BJ (cell line): ENCODE measurements at regions not wholly inside any gene's neighbourhood (a gene's known extent, or its start where the extent isn't known, plus 50 kb on each side); places are given as distances from the start of the nearest gene placed in this dataset.

ENCODE experiments used
- CTCF ChIA-PET: fragments of 350-600 bp; formaldehyde crosslinking; extraction: SDS; loops from one replicate; lab custom pipeline; 2021; ENCODE audit warnings: antibody characterized with exemption, inconsistent platforms; lab: Yijun Ruan, JAX
- POLR2A ChIA-PET: fragments of 300-600 bp; sonication (Branson Sonifier 250); formaldehyde crosslinking; extraction: SDS; loops from one replicate; lab custom pipeline; 2021; ENCODE audit warnings: antibody characterized with exemption; lab: Charles Lee
- DNase-seq: peaks from one replicate; pipeline ENCODE4 v3.0.0-alpha.2; 2011; ENCODE audit warnings: low read depth
- H3K27me3 ChIP-seq: 2 replicates; pipeline ENCODE4 v1.6.0; 2011; ENCODE audit warnings: low read length; ENCODE audit not compliant: control insufficient read depth, insufficient read depth
- H3K36me3 ChIP-seq: 2 replicates; pipeline ENCODE4 v1.5.1; 2011; ENCODE audit warnings: low read length; ENCODE audit not compliant: control insufficient read depth, insufficient read depth
- H3K4me3 ChIP-seq: 2 replicates; pipeline ENCODE4 v1.5.1; 2011; ENCODE audit warnings: low read depth, mild to moderate bottlenecking, control low read depth, low read length
- TF ChIP-seq, protein P1 (sequence below): IDR thresholded peaks from 2 replicates; pipeline ENCODE4 v1.5.1; 2011; ENCODE audit warnings: low read depth, mild to moderate bottlenecking, control low read depth, inconsistent platforms, low read length, moderate library complexity; ENCODE audit not compliant: insufficient read depth

DNA sequence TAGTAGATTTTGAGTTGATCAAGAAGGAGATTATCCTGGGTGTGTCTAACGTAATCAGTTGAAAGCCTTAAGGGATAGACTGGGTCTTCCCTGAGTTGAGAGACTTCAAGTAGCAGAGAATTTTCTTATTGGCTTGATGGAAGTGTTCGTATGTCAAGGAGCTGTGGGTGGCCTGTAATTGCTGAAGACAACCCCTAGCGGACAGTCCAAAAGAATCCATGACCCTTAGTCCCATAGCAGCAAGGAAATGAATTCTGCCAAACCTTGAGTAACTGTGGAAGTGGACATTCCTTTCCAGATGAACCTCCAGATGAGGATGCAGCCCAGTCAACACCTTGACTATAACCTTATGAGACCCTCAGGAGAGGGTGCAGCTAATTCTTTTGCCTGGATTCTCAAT, 786.3 kb downstream of the SOCS6 start:
- no peaks in the 10 kb centered on the region for H3K36me3 ChIP-seq
- H3K4me3 ChIP-seq, result no peak overlapping the region
- ChIA-PET POLR2A (no interaction called here), CTCF (interaction anchor here (0.6 kb wide), 1 partner anchor 32 kb away, joined by 3 read pairs; no protein-coding TSS in a partner anchor)
- no peak for DNase-seq
- TF ChIP-seq, protein P1, sequence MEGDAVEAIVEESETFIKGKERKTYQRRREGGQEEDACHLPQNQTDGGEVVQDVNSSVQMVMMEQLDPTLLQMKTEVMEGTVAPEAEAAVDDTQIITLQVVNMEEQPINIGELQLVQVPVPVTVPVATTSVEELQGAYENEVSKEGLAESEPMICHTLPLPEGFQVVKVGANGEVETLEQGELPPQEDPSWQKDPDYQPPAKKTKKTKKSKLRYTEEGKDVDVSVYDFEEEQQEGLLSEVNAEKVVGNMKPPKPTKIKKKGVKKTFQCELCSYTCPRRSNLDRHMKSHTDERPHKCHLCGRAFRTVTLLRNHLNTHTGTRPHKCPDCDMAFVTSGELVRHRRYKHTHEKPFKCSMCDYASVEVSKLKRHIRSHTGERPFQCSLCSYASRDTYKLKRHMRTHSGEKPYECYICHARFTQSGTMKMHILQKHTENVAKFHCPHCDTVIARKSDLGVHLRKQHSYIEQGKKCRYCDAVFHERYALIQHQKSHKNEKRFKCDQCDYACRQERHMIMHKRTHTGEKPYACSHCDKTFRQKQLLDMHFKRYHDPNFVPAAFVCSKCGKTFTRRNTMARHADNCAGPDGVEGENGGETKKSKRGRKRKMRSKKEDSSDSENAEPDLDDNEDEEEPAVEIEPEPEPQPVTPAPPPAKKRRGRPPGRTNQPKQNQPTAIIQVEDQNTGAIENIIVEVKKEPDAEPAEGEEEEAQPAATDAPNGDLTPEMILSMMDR, result no peak
- no peaks in the 10 kb centered on the region for H3K27me3 ChIP-seq

DNA sequence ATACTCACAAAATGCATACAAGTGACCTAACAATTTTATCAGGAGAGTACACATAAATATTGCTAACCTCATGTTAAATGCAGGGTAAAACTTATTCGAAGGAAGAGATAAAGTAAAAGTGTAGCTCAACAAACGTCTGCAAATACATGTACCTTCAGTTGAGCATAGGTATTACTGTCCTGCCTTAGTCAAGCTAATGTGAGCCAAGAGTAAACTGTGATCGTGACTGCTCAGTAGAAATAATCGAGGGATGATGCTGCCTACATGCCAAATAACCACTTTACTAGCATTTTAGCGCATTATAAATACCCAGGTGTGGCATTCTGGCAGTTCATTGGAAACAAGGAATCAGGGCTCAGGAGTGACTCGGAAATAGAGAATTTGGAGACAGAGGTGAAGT, 779.5 kb downstream of the SOCS6 start:
- POLR2A ChIA-PET, result no interaction called here
- no peak for DNase-seq
- CTCF ChIA-PET, result interaction anchor here (0.8 kb wide), 1 partner anchor 1798 kb away, joined by 3 read pairs; no protein-coding TSS in a partner anchor
- no peaks in the 10 kb centered on the region for H3K27me3 ChIP-seq
- TF ChIP-seq, protein P1, result no peak
- H3K36me3 ChIP-seq, result no peaks in the 10 kb centered on the region
- H3K4me3 ChIP-seq, result no peak overlapping the region

DNA sequence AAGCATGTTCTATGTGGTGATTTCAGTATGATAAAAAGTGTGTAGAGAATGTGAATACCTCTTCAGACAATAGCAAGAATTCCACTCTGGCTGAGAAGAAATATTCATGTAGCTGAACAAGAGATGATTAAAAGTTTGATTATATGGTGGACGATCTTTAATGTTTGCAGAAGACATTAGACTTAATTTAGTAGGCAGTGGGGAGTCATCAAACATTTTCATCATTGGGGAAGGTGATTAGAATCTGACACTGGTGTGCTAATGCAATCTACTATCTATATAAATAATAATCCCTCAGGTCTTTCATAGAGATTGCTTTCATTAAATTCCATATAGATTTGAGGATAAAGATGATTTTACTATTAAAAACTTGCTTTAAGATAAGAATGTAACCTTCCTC, 761.0 kb downstream of the SOCS6 start:
- no peak for DNase-seq
- H3K27me3 ChIP-seq, result no peaks in the 10 kb centered on the region
- CTCF ChIA-PET, result no interaction called here
- H3K4me3 ChIP-seq, result no peak overlapping the region
- TF ChIP-seq, protein P1, result no peak
- POLR2A ChIA-PET, result no interaction called here
- no peaks in the 10 kb centered on the region for H3K36me3 ChIP-seq

DNA sequence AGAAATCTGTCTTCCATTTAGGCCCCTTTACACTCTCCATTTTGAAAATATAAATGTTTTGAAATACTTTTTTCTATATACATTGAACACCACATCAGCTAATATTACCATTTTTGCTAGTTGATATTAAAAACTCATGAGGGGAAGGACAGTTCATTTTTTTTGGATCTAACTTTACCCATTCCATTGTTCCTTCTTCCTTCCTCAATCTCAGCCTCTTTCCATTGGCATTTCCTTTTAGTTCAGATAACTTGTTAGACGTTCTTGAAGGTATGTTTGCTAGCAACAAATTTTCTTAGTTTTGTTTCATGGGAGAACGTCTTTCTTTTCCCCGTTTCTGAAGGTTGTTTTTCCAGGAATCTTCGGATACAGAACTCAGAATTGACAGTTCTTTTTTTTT, 759.0 kb downstream of the SOCS6 start:
- CTCF ChIA-PET, result no interaction called here
- H3K4me3 ChIP-seq, result no peak overlapping the region

DNA sequence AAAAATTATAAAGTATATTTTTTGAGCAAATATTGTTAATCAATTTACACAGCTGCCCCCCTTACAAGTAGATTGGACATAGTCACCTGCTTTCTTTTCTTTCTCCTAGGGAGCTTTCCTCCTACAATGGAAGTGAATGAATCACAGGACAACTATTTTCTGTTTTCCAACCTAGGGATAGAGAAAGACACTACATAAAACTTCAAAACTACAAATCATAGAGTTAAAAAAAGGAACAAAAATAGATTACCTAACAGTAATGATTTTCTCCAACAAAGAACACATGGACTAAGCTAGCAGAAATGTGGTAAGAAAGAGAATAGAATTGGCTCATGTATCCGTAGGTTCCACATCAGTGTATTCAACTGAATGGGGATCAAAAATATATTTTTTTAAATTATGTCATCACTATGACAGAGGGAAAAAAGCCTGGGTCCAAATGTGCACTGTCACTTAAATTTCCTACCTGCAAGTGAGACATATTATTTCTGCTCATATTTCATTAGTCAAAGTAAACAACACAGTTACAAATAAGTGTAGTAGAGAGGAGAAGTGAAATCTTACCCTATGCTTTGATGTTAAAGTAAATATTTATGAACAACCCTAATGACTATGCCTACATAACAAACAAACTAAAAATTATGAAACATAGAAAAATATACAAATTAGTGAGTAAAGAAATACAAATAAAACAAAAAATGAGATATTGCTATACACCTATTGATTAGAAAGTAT, 756.7 kb downstream of the SOCS6 start:
- no peak for DNase-seq
- CTCF ChIA-PET, result no interaction called here
- TF ChIP-seq, protein P1, result no peak
- H3K27me3 ChIP-seq, result no peaks in the 10 kb centered on the region
- no peaks in the 10 kb centered on the region for H3K36me3 ChIP-seq
- POLR2A ChIA-PET, result no interaction called here
- H3K4me3 ChIP-seq, result no peak overlapping the region

More for the DNA sequence above, 759.0 kb downstream of the SOCS6 start:
- Histone ChIP-seq H3K27me3 (no peaks in the 10 kb centered on the region), H3K36me3 (no peaks in the 10 kb centered on the region)
- TF ChIP-seq, protein P1, result no peak
- POLR2A ChIA-PET, result no interaction called here
- DNase-seq, result no peak
